Glomerular endothelial cell (primary cell): ENCODE measurements at regions not wholly inside any gene's neighbourhood (a gene's known extent, or its start where the extent isn't known, plus 50 kb on each side); places are given as distances from the start of the nearest gene placed in this dataset.

Source experiments
- DNase-seq: peaks from one replicate; pipeline ENCODE4 v3.0.0-alpha.2; 2011; ENCODE audit warnings: low read depth, low spot score; ENCODE audit errors: extremely low read depth

DNA sequence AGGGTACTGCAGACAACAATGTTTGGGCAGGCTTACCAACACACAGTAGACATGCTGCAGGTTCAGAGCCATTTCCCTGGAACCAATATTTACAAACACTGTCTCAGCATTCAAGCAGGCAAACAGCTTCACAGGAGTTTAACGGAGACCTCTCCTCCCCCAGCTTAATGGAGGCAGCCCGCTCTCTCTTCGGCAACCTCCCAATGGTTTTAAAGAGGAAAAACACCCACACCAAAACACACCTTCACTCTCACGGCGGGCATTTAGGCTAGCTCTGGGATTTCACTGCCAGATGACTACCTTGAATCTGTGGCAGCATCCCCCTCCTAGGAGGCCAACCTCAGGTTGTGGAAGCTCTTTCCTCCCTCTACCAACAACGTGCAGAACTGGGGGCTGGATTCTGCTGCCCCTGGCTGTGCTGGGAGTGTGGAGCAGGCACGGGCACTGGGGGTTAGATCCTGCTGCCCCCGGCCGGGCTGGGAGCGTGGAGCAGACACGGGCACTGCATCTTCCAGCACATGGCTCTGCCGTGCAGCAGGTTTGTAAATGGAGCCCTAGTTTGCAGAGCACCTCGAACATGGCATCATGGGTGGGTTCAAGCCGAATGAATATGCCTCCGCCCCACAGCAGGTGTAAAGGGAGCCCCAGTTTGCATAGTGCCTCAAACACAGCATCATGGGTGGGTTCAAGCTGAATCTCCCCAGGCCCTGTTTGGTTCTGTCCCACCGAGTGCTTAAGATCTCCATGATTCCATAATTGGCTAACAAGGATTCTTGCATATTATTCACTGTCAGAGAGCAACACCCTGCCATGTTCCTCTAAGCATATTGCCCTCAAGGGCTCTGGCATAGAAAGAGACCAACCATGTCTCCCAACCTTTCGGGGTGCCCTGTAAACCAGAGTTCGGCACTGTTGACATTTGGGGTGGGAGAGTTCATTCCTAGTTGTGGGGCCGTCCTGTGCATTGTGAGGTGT, 86.4 kb downstream of the RBFOX3 start:
- DNase-seq, result no peak

DNA sequence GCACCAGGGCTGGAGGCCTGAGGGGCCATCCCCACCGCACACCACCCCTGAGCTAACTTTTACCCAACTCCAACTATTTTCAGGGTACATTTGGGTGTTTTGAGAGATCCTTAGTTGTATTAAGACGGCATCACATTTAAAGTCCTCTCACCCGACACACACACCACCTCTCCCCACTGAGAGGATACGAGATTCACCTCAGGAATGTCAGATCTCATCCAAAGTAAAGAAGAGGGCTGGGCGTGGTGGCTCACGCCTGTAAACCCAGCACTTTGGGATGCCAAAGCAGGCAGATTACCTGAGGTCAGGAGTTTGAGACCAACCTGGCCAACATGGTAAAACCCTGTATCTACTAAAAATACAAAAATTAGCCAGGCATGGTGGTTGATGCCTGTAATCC, 88.4 kb downstream of the RBFOX3 start:
- DNase-seq, result no peak

GRCh38 chr17:79521225-79521624, 89.6 kb downstream of the RBFOX3 start:
- DNase-seq, result no peak

DNA sequence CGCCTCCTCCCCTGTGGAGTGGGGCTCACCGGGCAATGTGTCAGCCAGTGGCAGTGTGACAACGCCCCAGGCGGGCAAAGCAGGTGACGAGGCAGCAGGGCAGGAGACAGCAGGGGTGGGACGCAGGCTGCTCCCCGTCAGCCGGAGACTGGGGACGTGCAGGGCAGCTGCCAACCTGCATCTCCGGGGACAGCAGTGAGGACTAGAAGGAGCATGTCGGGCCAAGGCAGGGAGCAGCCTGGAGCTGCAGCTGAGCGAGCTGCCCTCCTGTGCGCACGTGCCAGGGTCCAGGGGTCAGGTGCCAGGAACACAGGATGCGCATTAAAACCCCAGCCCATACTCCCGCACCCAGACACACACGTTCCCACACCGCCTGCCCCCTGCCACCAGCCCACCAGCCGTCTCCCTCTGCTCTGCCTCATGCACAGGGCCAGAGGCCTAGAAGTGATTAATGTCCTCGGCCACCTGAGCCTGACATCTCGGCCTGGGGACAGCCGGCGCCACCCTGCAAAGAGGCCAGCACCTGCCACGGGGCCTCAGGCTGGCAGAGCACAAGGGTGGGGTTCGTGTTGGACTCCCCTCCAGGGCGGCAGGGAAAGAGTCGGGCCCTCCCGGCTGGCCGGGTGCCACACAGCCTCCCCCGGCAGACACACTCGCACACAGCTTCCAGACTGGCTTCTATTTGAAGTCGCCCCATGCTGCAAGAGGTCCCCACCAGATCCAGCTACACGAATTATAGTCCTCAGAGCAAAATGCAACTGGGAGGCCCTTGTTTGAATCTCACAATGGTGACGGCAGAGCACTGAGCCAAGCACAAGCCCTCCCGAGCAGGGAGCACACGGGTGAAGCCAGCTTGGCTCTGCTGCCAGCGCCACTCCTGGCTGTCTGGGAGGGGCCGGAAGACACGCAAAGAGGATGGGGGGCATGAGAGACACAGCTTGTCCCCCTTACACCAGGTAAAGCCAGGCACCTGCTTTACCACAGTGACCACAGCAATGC, 90.4 kb downstream of the RBFOX3 start:
- DNase-seq, result no peak

- no peak for DNase-seq
Measured at GRCh38 chr17:79519601-79520000, 91.2 kb downstream of the RBFOX3 start.

- DNase-seq, result no peak
Measured at GRCh38 chr17:79518585-79519523, 92.0 kb downstream of the RBFOX3 start.

GRCh38 chr17:79517827-79518584, 92.8 kb downstream of the RBFOX3 start:
- no peak for DNase-seq

DNA sequence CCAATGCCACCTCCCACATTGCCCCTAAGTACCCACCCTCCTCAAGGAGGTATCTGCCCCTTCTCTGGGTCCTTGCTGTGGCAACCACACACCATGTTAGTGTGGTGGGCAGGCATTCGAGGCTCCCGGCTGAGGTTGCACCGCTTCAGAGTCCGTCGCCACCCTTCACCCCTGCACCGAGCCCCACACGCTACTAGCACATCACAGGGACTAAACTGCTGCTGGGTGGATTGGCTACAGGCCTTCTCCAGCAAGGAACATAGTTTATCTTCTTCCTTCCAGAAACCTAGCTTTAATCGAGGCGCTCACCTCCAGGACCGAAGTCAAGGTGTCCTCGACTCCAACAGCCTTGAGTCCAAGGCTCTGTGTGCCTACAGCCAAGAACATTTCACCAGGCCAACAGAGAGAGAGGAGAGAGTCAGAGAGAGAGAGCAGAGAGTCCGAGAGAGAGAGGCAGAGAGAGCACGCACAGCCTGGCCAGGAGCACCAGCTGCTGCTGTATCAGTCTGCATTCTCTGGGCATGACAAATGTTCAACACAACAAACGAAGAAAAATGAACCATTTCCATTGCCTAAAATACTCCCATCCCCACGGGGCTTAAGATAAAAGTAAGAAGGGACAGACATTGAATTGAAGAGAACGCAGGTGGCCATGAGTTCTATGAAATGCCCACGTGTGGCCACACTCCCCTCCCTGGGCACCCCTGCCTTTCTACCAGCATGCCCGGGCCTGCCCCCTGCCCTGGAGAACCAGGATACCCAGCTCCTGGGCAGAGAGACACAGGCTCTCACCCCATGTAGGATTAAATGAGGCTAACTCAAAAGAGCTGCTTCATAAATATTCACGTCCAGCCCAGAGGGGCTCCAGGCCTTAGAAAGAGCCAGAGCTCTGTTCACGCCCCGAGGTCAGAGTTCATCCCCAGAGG, 94.9 kb downstream of the RBFOX3 start:
- DNase-seq, result no peak

- no peak for DNase-seq
Measured at GRCh38 chr17:79515110-79515509, 95.7 kb downstream of the RBFOX3 start.

DNA sequence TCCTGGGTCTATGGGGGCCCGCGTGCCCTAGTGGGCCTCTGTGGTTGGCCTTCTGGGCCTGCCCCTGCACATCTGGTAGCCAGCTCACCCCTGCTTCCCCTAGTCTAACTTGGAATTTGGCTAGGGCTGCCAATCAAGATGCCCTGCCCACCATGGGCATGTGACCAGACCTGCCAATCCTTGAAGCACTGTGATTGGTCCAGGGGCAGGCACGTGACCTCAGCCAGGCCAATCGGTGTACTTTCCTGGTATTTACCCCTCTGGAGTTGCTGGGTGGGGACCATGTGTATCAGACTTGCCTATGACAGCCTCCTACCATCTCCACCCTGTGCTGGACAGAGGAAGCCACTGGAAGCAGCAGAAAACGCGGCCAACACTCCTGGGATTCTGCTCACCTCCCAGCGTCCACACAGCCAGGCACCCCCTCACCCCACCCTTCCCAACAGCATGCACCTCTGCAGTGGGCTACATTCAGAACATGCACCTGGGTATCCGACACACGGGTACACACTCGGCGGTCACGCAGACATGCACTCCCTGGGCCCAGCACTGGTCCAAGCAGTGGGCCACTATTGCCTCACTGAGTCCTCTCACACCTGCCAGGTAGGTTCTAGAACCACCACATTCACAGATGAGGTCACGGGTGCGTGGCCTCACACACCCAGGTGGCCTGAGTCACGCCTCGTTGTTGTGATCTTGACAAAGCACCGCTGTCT, 96.9 kb downstream of the RBFOX3 start:
- DNase-seq, result no peak

DNA sequence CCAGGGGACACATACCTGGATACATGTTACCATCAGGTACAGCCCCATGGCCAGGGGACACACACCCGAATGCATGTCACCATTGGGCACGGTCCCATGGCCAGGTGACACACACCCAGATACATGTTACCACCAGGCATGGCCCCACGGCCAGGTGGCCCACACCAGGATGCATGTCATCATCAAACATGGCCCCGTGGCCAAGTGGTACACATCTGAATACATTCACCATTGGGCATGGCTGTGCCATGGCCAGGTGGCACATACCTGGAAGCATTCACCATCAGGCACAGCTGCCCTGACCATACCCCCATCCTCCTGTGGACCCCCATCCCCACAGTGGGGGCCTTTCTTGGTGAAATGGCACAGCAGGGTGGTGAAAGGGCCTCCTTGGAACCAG, 97.6 kb downstream of the RBFOX3 start:
- no peak for DNase-seq

DNA sequence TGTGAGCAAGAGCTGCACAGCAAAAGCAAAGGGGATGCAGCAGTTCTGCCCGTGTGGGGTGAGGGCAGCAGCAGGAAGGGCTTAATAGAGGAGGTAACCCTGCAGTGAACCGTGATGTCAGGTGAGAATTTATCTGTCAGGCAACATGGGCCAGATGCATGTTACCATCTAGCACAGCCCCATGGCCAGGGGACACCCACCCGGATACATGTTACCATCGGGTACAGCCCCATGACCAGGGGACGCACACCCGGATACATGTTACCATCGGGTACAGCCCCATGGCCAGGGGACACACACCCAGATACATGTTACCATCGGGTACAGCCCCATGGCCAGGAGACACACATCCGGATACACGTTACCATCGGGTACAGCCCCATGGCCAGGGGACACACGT, 99.4 kb downstream of the RBFOX3 start:
- no peak for DNase-seq

DNA sequence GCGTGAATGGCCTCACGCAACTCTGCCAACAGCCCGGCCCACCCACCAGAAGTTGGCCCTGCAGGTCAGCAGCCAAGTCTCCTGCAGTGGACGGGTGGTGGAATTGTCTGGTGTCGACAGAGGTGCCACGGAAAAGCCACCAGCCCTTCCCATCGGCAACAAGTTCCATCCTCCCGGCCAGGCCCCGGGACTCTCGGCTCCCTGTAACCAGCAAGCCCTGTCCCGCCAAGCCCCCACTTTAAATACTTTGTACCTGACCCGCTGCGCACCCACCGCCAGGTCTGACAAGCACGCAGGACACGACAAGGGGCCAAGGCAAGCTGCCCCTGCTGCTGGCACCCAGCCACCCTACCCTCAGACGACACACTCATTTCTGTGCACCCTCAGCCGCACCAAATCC, 100.8 kb downstream of the RBFOX3 start:
- no peak for DNase-seq

- DNase-seq, result no peak
Measured at GRCh38 chr17:79509490-79509889, 101.4 kb downstream of the RBFOX3 start.

GRCh38 chr17:79509008-79509407, 101.8 kb downstream of the RBFOX3 start:
- DNase-seq, result no peak

GRCh38 chr17:79508291-79508716, 102.5 kb downstream of the RBFOX3 start:
- DNase-seq, result no peak

DNA sequence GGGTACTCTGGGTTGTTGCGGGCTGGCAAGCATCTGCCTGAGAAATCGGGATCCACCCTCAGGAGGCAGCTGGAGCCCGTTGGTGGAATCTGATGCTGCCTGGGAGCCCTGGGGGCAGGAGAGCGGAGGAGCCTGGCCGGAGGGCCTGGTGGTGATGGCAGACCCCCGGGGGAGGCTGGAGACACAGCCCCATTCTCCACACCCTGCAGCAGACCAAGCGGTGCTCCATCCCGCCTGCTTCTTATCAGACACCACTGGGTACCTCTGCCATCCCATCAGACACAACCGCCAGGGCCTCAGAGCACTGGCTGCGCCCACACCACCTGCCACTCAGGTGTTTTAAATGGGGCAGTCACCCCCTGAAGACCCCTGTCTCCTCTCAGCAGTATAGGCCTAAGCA, 103.9 kb downstream of the RBFOX3 start:
- DNase-seq, result no peak
